Transverse colon (tissue), 4 donors: ENCODE measurements at regions not wholly inside any gene's neighbourhood (a gene's known extent, or its start where the extent isn't known, plus 50 kb on each side); places are given as distances from the start of the nearest gene placed in this dataset.

Experiments used
- DNase-seq: peaks from one replicate; pipeline ENCODE4 v3.0.0-alpha.2; 2019
- H3K27ac ChIP-seq, 4 donors: fragments of 200-600 bp; sonication (generic); 2 replicates each; pipeline ENCODE4 v1.5.1; 2016 to 2018; ENCODE audit warnings: inconsistent platforms in 4 of 4
- H3K27me3 ChIP-seq: fragments of 200-600 bp; sonication (generic); 2 replicates; pipeline ENCODE4 v1.5.1; 2017; ENCODE audit warnings: inconsistent platforms
- H3K36me3 ChIP-seq, 4 donors: fragments of 200-600 bp; sonication (generic); 2 replicates each; pipeline ENCODE4 v1.5.1; 2017 to 2019; ENCODE audit warnings: inconsistent platforms in 4 of 4
- H3K4me1 ChIP-seq, 4 donors: fragments of 200-600 bp; sonication (generic); 2 replicates each; pipeline ENCODE4 v1.5.1; 2017 to 2020; ENCODE audit warnings: inconsistent platforms in 4 of 4
- H3K4me3 ChIP-seq, 4 donors: fragments of 200-600 bp; sonication (generic); 1 replicate in 1 of 4; 2 replicates in 3 of 4; pipeline versions ENCODE4 v1.5.1 to v1.6.1; 2017 to 2019; ENCODE audit warnings: inconsistent platforms in 4 of 4
- H3K9me3 ChIP-seq, 2 donors: fragments of 200-600 bp; sonication (generic); 2 replicates each; pipeline ENCODE4 v1.5.1; 2017 to 2019; ENCODE audit warnings: inconsistent platforms in 2 of 2
- EP300 ChIP-seq: sonication (generic); formaldehyde crosslinking; IDR thresholded peaks from one replicate; pipeline ENCODE4 v1.6.1; 2017; ENCODE audit warnings: antibody characterized with exemption, low read depth
- POLR2A ChIP-seq: fragments of 450-650 bp; IDR thresholded peaks from one replicate; pipeline ENCODE4 v1.6.1; 2016; ENCODE audit warnings: antibody characterized with exemption, mild to moderate bottlenecking, moderate library complexity
- POLR2AphosphoS5 ChIP-seq, 3 donors: sonication (generic); formaldehyde crosslinking; IDR thresholded peaks; one replicate each; pipeline ENCODE4 v1.6.1; 2016; ENCODE audit warnings: antibody characterized with exemption in 3 of 3
- WGBS, 2 donors: methylation state at CpG; one replicate each; pipeline ENCODE4 v1.1.5; 2018; ENCODE audit warnings: low coverage in 1 of 2; 5-methylcytosine and 5-hydroxymethylcytosine counted together
- in situ Hi-C, 4 donors: fragments of 200-750 bp; cut with MboI; loops; one replicate each; pipeline versions ENCODE4 v1.15.0 to v1.15.1; 2017; ENCODE audit warnings: low sequenced_read_pairs in 3 of 4, low pct_ligation_motif_present in 1 of 4, low pct_unique_long_range_greater_than_20kb in 1 of 4
- intact Hi-C: fragments of 100-400 bp; cut with DNase I; formaldehyde crosslinking; loops from one replicate; pipeline ENCODE4 v1.15.1; 2023; ENCODE audit warnings: low total_unique reads
- TF ChIP-seq, protein P1 (sequence below), 5 experiments: fragments of 200-600 bp in 3 of 5; fragments of 450-650 bp in 2 of 5; sonication (generic) in 3 of 5; IDR thresholded peaks; 1 replicate in 2 of 5; 2 replicates in 3 of 5; pipeline ENCODE4 v1.5.1; 2016 to 2017; ENCODE audit warnings: antibody characterized with exemption in 5 of 5, inconsistent platforms in 3 of 5, mild to moderate bottlenecking in 2 of 5, moderate library complexity in 1 of 5

GRCh38 chr18:28826107-28826506 lies 649.2 kb upstream of the CDH2 start:
- Histone ChIP-seq H3K27me3 (no peaks in the 10 kb centered on the region), H3K27ac (no peak overlapping the region), H3K4me3 (no peak overlapping the region), H3K9me3 (peaks cover 0 to 5% of the 10 kb centered on the region in 2 donors), H3K4me1 (no peaks in the 10 kb centered on the region), H3K36me3 (no peaks in the 10 kb centered on the region)
- TF ChIP-seq EP300, result no peak
- no peak for TF ChIP-seq POLR2A
- TF ChIP-seq, protein P1, sequence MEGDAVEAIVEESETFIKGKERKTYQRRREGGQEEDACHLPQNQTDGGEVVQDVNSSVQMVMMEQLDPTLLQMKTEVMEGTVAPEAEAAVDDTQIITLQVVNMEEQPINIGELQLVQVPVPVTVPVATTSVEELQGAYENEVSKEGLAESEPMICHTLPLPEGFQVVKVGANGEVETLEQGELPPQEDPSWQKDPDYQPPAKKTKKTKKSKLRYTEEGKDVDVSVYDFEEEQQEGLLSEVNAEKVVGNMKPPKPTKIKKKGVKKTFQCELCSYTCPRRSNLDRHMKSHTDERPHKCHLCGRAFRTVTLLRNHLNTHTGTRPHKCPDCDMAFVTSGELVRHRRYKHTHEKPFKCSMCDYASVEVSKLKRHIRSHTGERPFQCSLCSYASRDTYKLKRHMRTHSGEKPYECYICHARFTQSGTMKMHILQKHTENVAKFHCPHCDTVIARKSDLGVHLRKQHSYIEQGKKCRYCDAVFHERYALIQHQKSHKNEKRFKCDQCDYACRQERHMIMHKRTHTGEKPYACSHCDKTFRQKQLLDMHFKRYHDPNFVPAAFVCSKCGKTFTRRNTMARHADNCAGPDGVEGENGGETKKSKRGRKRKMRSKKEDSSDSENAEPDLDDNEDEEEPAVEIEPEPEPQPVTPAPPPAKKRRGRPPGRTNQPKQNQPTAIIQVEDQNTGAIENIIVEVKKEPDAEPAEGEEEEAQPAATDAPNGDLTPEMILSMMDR (IDR thresholded peaks at IDR 0.05), result no peak
- TF ChIP-seq POLR2AphosphoS5 (IDR thresholded peaks at IDR 0.05), result no peak
- WGBS, 2 donors, result 69 to 77% methylated on average over 3 of the region's 3 CpGs
- intact Hi-C loops, result no loop called here
- DNase-seq, result no peak
- in situ Hi-C loops, result no loop called here

DNA sequence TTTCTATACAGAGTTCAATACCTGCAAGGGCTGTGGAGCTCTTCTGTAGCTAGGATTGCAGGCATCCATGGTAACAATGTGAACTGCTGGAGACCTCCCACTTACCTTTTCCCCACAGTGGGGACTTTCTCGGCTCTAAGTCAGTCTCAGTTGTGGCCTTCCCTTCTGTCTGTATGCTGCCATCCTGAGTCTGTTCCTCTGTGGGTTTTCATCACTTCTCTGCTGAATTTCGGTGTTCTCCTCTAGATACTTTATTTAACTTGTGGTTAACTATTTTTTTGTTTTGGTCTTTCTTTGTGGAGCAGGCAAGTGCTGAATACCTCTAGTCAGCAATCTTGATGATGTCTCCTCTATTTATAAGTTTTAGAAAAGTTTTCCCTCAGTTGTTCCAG lies 647.2 kb upstream of the CDH2 start:
- no peak for TF ChIP-seq EP300
- TF ChIP-seq POLR2AphosphoS5 (IDR thresholded peaks at IDR 0.05), result no peak
- TF ChIP-seq, protein P1 (IDR thresholded peaks at IDR 0.05), result no peak
- no peak for TF ChIP-seq POLR2A
- no peaks in the 10 kb centered on the region for H3K4me1 ChIP-seq
- no peak overlapping the region for H3K27ac ChIP-seq
- H3K36me3 ChIP-seq, result no peaks in the 10 kb centered on the region
- in situ Hi-C loops, result no loop called here
- 66 to 76% methylated on average over 2 of the region's 2 CpGs for WGBS, 2 donors
- peaks cover 0 to 5% of the 10 kb centered on the region in 2 donors for H3K9me3 ChIP-seq
- H3K4me3 ChIP-seq, result no peak overlapping the region
- intact Hi-C loops, result no loop called here
- H3K27me3 ChIP-seq, result no peaks in the 10 kb centered on the region
- DNase-seq, result no peak

- H3K27me3 ChIP-seq, result no peaks in the 10 kb centered on the region
- in situ Hi-C loops (no loop called here), intact Hi-C loops (no loop called here)
- DNase-seq, result no peak
- no peaks in the 10 kb centered on the region for H3K4me1 ChIP-seq
- 83 to 93% methylated on average over 1 to 6 of the region's 6 CpGs for WGBS, 2 donors
- H3K27ac ChIP-seq, result no peak overlapping the region
- H3K4me3 ChIP-seq, result no peak overlapping the region
- TF ChIP-seq, protein P1 (IDR thresholded peaks at IDR 0.05), result no peak
- TF ChIP-seq EP300 (no peak), POLR2A (no peak)
- H3K36me3 ChIP-seq, result no peaks in the 10 kb centered on the region
- peaks cover 0 to 5% of the 10 kb centered on the region in 2 donors for H3K9me3 ChIP-seq
These were observed 646.7 kb upstream of the CDH2 start for GRCh38 chr18:28823506-28824182.

- H3K9me3 ChIP-seq, result peaks cover 0 to 5% of the 10 kb centered on the region in 2 donors
- H3K36me3 ChIP-seq, result no peaks in the 10 kb centered on the region
- H3K4me1 ChIP-seq, result no peaks in the 10 kb centered on the region
- no peak for DNase-seq
- H3K27ac ChIP-seq, result no peak overlapping the region
- 31 to 56% methylated on average over 1 of the region's 1 CpG for WGBS, 2 donors
- no peaks in the 10 kb centered on the region for H3K27me3 ChIP-seq
- intact Hi-C loops (no loop called here), in situ Hi-C loops (no loop called here)
- no peak overlapping the region for H3K4me3 ChIP-seq
- TF ChIP-seq EP300, result no peak
- no peak for TF ChIP-seq POLR2A
- TF ChIP-seq, protein P1 (IDR thresholded peaks at IDR 0.05), result no peak
- TF ChIP-seq POLR2AphosphoS5 (IDR thresholded peaks at IDR 0.05), result no peak
These were observed 643.4 kb upstream of the CDH2 start for GRCh38 chr18:28820353-28820752.
